ENCODE measurements at regions not wholly inside any gene's neighbourhood (a gene's known extent, or its start where the extent isn't known, plus 50 kb on each side); places are given as distances from the start of the nearest gene placed in this dataset.

DNA sequence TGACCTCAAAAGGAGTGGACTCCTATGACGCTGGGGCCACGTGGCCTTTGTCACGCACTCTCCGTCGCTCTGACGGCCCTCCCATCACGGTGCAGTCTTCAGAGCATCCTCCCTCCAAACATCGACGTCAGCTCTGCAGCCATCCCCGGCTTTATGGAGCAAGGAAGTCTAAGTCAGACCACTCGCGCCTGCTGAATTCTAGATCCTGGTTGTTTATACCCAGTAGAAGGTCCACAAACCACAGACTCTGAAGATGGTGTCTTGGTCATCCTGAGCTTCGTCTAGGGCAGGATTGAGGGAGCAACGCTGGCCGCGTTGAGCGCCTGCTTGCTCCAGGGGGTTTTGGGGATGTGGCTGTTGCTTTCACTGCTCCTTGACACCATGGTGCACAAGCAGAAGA lies 228.0 kb upstream of the SALL3 start:
- TF ChIP-seq, protein P1, sequence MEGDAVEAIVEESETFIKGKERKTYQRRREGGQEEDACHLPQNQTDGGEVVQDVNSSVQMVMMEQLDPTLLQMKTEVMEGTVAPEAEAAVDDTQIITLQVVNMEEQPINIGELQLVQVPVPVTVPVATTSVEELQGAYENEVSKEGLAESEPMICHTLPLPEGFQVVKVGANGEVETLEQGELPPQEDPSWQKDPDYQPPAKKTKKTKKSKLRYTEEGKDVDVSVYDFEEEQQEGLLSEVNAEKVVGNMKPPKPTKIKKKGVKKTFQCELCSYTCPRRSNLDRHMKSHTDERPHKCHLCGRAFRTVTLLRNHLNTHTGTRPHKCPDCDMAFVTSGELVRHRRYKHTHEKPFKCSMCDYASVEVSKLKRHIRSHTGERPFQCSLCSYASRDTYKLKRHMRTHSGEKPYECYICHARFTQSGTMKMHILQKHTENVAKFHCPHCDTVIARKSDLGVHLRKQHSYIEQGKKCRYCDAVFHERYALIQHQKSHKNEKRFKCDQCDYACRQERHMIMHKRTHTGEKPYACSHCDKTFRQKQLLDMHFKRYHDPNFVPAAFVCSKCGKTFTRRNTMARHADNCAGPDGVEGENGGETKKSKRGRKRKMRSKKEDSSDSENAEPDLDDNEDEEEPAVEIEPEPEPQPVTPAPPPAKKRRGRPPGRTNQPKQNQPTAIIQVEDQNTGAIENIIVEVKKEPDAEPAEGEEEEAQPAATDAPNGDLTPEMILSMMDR (optimal IDR thresholded peaks at IDR 0.05 in 1 of 3, IDR thresholded peaks at IDR 0.05 in 1 of 3, conservative IDR thresholded peaks at IDR 0.05 in 1 of 3; ENCODE audit: extremely low read depth in 1 of 3, insufficient read depth in 2 of 3, low read length in 3 of 3), result no peak
- TF ChIP-seq EZH2 (IDR thresholded peaks at IDR 0.05; ENCODE audit: low read length), result no peak

All from keratinocyte (primary cell).